GM21423 (cell line): ENCODE measurements at regions not wholly inside any gene's neighbourhood (a gene's known extent, or its start where the extent isn't known, plus 50 kb on each side); places are given as distances from the start of the nearest gene placed in this dataset.

Source experiments
- ATAC-seq: cut with Tn5 transposase; IDR thresholded peaks from one replicate; pipeline ENCODE4 v1.9.1; 2021; ENCODE audit warnings: mild to moderate bottlenecking, moderate library complexity; ENCODE audit not compliant: unreplicated experiment

GRCh38 chr4:89604951-89605350, 232.0 kb downstream of the SNCA start:
- ATAC-seq: no peak

- no peak for ATAC-seq
Observed at GRCh38 chr4:89599026-89599425, 237.9 kb downstream of the SNCA start.

- ATAC-seq: no peak
Observed at GRCh38 chr4:89598602-89599001, 238.4 kb downstream of the SNCA start.

- no peak for ATAC-seq
Observed at GRCh38 chr4:89595125-89595789, 241.7 kb downstream of the SNCA start.

- no peak for ATAC-seq
Observed at GRCh38 chr4:89590128-89590527, 246.8 kb downstream of the SNCA start.

- no peak for ATAC-seq
Observed at GRCh38 chr4:89588421-89588820, 248.5 kb downstream of the SNCA start.

GRCh38 chr4:89587364-89587763, 249.6 kb downstream of the SNCA start:
- no peak for ATAC-seq

GRCh38 chr4:89586864-89587263, 250.1 kb downstream of the SNCA start:
- no peak for ATAC-seq

GRCh38 chr4:89586318-89586717, 250.6 kb downstream of the SNCA start:
- no peak for ATAC-seq

GRCh38 chr4:89582756-89583505, 254.0 kb downstream of the SNCA start:
- ATAC-seq: no peak

- no peak for ATAC-seq
Observed at GRCh38 chr4:89579771-89580170, 257.2 kb downstream of the SNCA start.

GRCh38 chr4:89576246-89576645, 260.7 kb downstream of the SNCA start:
- ATAC-seq: no peak

GRCh38 chr4:89575840-89576239, 261.1 kb downstream of the SNCA start:
- no peak for ATAC-seq

- ATAC-seq: no peak
Observed at GRCh38 chr4:89574176-89574575, 262.8 kb downstream of the SNCA start.

- ATAC-seq: no peak
Observed at GRCh38 chr4:89573656-89574055, 263.3 kb downstream of the SNCA start.

- ATAC-seq: no peak
Observed at GRCh38 chr4:89572224-89572858, 264.6 kb downstream of the SNCA start.

GRCh38 chr4:89570931-89571330, 263.3 kb upstream of the GPRIN3 start:
- no peak for ATAC-seq

- ATAC-seq: no peak
Observed at GRCh38 chr4:89567936-89568335, 260.3 kb upstream of the GPRIN3 start.

- ATAC-seq: peak; percentile 64
Observed at GRCh38 chr4:89563431-89563830, 255.8 kb upstream of the GPRIN3 start.

- ATAC-seq: no peak
Observed at GRCh38 chr4:89562746-89563145, 255.1 kb upstream of the GPRIN3 start.

- no peak for ATAC-seq
Observed at GRCh38 chr4:89561048-89561447, 253.4 kb upstream of the GPRIN3 start.

- ATAC-seq: no peak
Observed at GRCh38 chr4:89558147-89558546, 250.5 kb upstream of the GPRIN3 start.
